ENCODE measurements at regions not wholly inside any gene's neighbourhood (a gene's known extent, or its start where the extent isn't known, plus 50 kb on each side); places are given as distances from the start of the nearest gene placed in this dataset.

GRCh38 chr10:28113202-28113601 is 114.3 kb upstream of the ODAD2 start:
- 96% methylated on average over 3 of the region's 3 CpGs for WGBS
- Histone ChIP-seq H3K9me3 (ENCODE audit: control insufficient read depth in 4 of 4, low read length in 3 of 4) (no peaks in the 10 kb centered on the region), H3K4me1 (ENCODE audit: control insufficient read depth in 4 of 4, insufficient read depth in 4 of 4, low read length in 3 of 4) (peaks cover 0 to 7% (median 3%) of the 10 kb centered on the region in 4 donors), H3K4me3 (ENCODE audit: low read depth in 1 of 3, low read length in 3 of 3) (no peak overlapping the region), H3K27me3 (ENCODE audit: control insufficient read depth in 4 of 4, insufficient read depth in 4 of 4, low read length in 3 of 4) (no peaks in the 10 kb centered on the region), H3K27ac (ENCODE audit: low read depth in 1 of 2, low read length in 2 of 2) (no peak overlapping the region), H3K36me3 (ENCODE audit: control insufficient read depth in 4 of 4, insufficient read depth in 3 of 4, low read depth in 1 of 4, low read length in 3 of 4) (no peaks in the 10 kb centered on the region), H3K9ac (ENCODE audit: low read depth in 1 of 2, low read length in 2 of 2) (no peak overlapping the region)
- no peak for DNase-seq (ENCODE audit: low spot score)
- no peak for TF ChIP-seq TAF1 (conservative IDR thresholded peaks at IDR 0.05)
- no peak for TF ChIP-seq SP1 (IDR thresholded peaks at IDR 0.05)
- no peak for TF ChIP-seq CTCF (IDR thresholded peaks at IDR 0.05; ENCODE audit: low read depth, low read length, missing input control)
- no peak for TF ChIP-seq HNF4G (IDR thresholded peaks at IDR 0.05)
- TF ChIP-seq NR2F2 (IDR thresholded peaks at IDR 0.05): no peak
- TF ChIP-seq GABPA (IDR thresholded peaks at IDR 0.05 in 1 of 2, conservative IDR thresholded peaks at IDR 0.05 in 1 of 2): no peak
- no peak for TF ChIP-seq RAD21 (IDR thresholded peaks at IDR 0.05)
- TF ChIP-seq FOXA1 (IDR thresholded peaks at IDR 0.05): no peak
- no peak for TF ChIP-seq YY1 (IDR thresholded peaks at IDR 0.05)

DNA sequence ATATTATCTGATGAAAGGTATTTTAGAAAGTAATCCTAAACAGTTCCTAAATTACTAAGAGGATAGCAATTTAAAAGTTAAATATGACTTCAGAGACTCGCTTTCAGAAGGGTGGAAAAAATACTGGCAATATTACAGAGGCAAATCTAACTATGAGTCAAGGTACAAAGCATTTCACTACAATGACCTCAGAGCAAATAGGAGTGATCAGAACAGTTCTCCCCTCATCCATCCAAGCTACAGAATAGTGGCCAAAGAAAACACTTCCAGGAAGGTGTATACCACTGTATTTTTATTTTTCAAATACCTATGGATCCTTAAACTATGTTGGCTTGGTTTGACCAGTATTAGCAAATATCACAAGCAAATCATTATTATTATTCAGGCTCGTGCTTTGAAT is 112.8 kb upstream of the ODAD2 start:
- WGBS: 94% methylated on average over 2 of the region's 2 CpGs
- Histone ChIP-seq H3K4me1 (ENCODE audit: control insufficient read depth in 4 of 4, insufficient read depth in 4 of 4, low read length in 3 of 4) (peaks cover 0 to 7% (median 3%) of the 10 kb centered on the region in 4 donors), H3K27me3 (ENCODE audit: control insufficient read depth in 4 of 4, insufficient read depth in 4 of 4, low read length in 3 of 4) (no peaks in the 10 kb centered on the region), H3K9me3 (ENCODE audit: control insufficient read depth in 4 of 4, low read length in 3 of 4) (no peaks in the 10 kb centered on the region), H3K36me3 (ENCODE audit: control insufficient read depth in 4 of 4, insufficient read depth in 3 of 4, low read depth in 1 of 4, low read length in 3 of 4) (no peaks in the 10 kb centered on the region), H3K9ac (ENCODE audit: low read depth in 1 of 2, low read length in 2 of 2) (no peak overlapping the region), H3K27ac (ENCODE audit: low read depth in 1 of 2, low read length in 2 of 2) (peak overlapping the region in 1 of 2 donors; percentile 45), H3K4me3 (ENCODE audit: low read depth in 1 of 3, low read length in 3 of 3) (no peak overlapping the region)
- TF ChIP-seq FOXA1 (IDR thresholded peaks at IDR 0.05): no peak
- TF ChIP-seq EGR1 (IDR thresholded peaks at IDR 0.05; ENCODE audit: low read depth in 2 of 2): no peak
- no peak for TF ChIP-seq YY1 (IDR thresholded peaks at IDR 0.05)
- TF ChIP-seq TAF1 (conservative IDR thresholded peaks at IDR 0.05): no peak
- no peak for TF ChIP-seq FOXA2 (IDR thresholded peaks at IDR 0.05)
- peak in 1 of 2 donors; percentile 64 for TF ChIP-seq JUND (IDR thresholded peaks at IDR 0.05)
- TF ChIP-seq, protein P1, sequence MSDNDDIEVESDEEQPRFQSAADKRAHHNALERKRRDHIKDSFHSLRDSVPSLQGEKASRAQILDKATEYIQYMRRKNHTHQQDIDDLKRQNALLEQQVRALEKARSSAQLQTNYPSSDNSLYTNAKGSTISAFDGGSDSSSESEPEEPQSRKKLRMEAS (IDR thresholded peaks at IDR 0.05): no peak
- no peak for TF ChIP-seq CTCF (IDR thresholded peaks at IDR 0.05; ENCODE audit: low read depth, low read length, missing input control)
- TF ChIP-seq RXRA (IDR thresholded peaks at IDR 0.05): peak in 1 of 2 donors; percentile 18
- TF ChIP-seq RAD21 (IDR thresholded peaks at IDR 0.05): peak in 1 of 2 donors; percentile 10
- peak; percentile 56 for TF ChIP-seq SP1 (IDR thresholded peaks at IDR 0.05)
- TF ChIP-seq, protein P2, sequence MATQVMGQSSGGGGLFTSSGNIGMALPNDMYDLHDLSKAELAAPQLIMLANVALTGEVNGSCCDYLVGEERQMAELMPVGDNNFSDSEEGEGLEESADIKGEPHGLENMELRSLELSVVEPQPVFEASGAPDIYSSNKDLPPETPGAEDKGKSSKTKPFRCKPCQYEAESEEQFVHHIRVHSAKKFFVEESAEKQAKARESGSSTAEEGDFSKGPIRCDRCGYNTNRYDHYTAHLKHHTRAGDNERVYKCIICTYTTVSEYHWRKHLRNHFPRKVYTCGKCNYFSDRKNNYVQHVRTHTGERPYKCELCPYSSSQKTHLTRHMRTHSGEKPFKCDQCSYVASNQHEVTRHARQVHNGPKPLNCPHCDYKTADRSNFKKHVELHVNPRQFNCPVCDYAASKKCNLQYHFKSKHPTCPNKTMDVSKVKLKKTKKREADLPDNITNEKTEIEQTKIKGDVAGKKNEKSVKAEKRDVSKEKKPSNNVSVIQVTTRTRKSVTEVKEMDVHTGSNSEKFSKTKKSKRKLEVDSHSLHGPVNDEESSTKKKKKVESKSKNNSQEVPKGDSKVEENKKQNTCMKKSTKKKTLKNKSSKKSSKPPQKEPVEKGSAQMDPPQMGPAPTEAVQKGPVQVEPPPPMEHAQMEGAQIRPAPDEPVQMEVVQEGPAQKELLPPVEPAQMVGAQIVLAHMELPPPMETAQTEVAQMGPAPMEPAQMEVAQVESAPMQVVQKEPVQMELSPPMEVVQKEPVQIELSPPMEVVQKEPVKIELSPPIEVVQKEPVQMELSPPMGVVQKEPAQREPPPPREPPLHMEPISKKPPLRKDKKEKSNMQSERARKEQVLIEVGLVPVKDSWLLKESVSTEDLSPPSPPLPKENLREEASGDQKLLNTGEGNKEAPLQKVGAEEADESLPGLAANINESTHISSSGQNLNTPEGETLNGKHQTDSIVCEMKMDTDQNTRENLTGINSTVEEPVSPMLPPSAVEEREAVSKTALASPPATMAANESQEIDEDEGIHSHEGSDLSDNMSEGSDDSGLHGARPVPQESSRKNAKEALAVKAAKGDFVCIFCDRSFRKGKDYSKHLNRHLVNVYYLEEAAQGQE (IDR thresholded peaks at IDR 0.05): no peak
- no peak for TF ChIP-seq GABPA (IDR thresholded peaks at IDR 0.05 in 1 of 2, conservative IDR thresholded peaks at IDR 0.05 in 1 of 2)
- no peak for TF ChIP-seq NR2F2 (IDR thresholded peaks at IDR 0.05)
- TF ChIP-seq HNF4A (conservative IDR thresholded peaks at IDR 0.05): peak in 1 of 2 donors; percentile 59
- no peak for TF ChIP-seq ATF3 (IDR thresholded peaks at IDR 0.05)
- TF ChIP-seq HNF4G (IDR thresholded peaks at IDR 0.05): no peak
- DNase-seq (ENCODE audit: low spot score): no peak

Data from liver (tissue), 8 donors.